HL-60 (cell line): ENCODE measurements at regions not wholly inside any gene's neighbourhood (a gene's known extent, or its start where the extent isn't known, plus 50 kb on each side); places are given as distances from the start of the nearest gene placed in this dataset.

Experiments
- GABPA ChIP-seq: IDR thresholded peaks from 2 replicates; pipeline ENCODE4 v1.6.1; 2012; ENCODE audit warnings: low read depth
- TF ChIP-seq, protein P1 (sequence below): IDR thresholded peaks from one replicate; pipeline ENCODE4 v1.5.1; 2011; ENCODE audit warnings: low read length, control low read depth, inconsistent platforms; ENCODE audit not compliant: insufficient read depth

DNA sequence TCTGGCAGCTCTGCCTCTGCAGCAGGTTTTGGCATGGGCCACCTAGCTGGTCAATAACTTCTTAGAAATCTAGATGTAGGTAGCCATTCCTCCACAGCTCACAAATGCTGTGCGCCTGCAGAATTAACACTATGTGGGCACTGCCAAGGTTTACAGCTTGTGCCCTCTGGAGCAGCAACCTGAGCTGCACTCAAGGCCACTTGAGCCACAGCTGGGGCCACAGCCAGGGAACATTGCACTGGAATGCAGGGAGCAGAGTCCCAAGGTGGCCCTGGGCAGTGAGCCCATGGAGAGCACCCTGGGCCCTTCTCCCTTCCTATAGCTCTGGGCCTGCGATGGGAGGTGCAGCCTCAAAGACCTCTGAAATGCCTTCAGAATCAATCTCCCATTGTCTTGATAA is 365.3 kb downstream of the SATB2 start:
- TF ChIP-seq, protein P1, sequence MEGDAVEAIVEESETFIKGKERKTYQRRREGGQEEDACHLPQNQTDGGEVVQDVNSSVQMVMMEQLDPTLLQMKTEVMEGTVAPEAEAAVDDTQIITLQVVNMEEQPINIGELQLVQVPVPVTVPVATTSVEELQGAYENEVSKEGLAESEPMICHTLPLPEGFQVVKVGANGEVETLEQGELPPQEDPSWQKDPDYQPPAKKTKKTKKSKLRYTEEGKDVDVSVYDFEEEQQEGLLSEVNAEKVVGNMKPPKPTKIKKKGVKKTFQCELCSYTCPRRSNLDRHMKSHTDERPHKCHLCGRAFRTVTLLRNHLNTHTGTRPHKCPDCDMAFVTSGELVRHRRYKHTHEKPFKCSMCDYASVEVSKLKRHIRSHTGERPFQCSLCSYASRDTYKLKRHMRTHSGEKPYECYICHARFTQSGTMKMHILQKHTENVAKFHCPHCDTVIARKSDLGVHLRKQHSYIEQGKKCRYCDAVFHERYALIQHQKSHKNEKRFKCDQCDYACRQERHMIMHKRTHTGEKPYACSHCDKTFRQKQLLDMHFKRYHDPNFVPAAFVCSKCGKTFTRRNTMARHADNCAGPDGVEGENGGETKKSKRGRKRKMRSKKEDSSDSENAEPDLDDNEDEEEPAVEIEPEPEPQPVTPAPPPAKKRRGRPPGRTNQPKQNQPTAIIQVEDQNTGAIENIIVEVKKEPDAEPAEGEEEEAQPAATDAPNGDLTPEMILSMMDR = no peak
- no peak for TF ChIP-seq GABPA
